Lower lobe of right lung (tissue), 2 donors: ENCODE measurements at regions not wholly inside any gene's neighbourhood (a gene's known extent, or its start where the extent isn't known, plus 50 kb on each side); places are given as distances from the start of the nearest gene placed in this dataset.

Source experiments
- ATAC-seq, 2 donors: fragments of 200-7000 bp; cut with Tn5 transposase; one replicate each; pipeline ENCODE4 v1.9.1; 2020 to 2022; ENCODE audit warnings: mild to moderate bottlenecking in 2 of 2, moderate library complexity in 2 of 2
- DNase-seq: peaks from one replicate; pipeline ENCODE4 v3.0.0-alpha.2; 2020
- H3K27ac ChIP-seq: fragments of 200-600 bp; one replicate; pipeline ENCODE4 v1.8.0; 2022
- H3K27me3 ChIP-seq: fragments of 200-600 bp; one replicate; pipeline ENCODE4 v1.8.0; 2022; ENCODE audit warnings: low read depth
- H3K36me3 ChIP-seq: fragments of 200-600 bp; one replicate; pipeline ENCODE4 v1.8.0; 2022; ENCODE audit warnings: mild to moderate bottlenecking
- H3K4me1 ChIP-seq: fragments of 200-600 bp; one replicate; pipeline ENCODE4 v1.8.0; 2022
- H3K4me3 ChIP-seq: fragments of 200-600 bp; one replicate; pipeline ENCODE4 v1.8.0; 2022; ENCODE audit warnings: mild to moderate bottlenecking
- H3K9me3 ChIP-seq: fragments of 200-600 bp; one replicate; pipeline ENCODE4 v1.8.0; 2022
- CTCF ChIP-seq: fragments of 200-600 bp; IDR thresholded peaks from one replicate; pipeline ENCODE4 v1.8.0; 2022; ENCODE audit warnings: antibody characterized with exemption, mild to moderate bottlenecking
- intact Hi-C: fragments of 100-400 bp; cut with DNase I; formaldehyde crosslinking; loops from one replicate; pipeline ENCODE4 v1.11.0; 2022
- donor health status: DM: no; HTN: yes; CAD: no; lungs with severe emphysema.

- TF ChIP-seq CTCF: no peak
- intact Hi-C loops: no loop called here
- no peak overlapping the region for H3K27ac ChIP-seq
- no peak overlapping the region for H3K4me3 ChIP-seq
- no peak for ATAC-seq
- H3K36me3 ChIP-seq: no peaks in the 10 kb centered on the region
- H3K9me3 ChIP-seq: no peaks in the 10 kb centered on the region
- H3K27me3 ChIP-seq: no peaks in the 10 kb centered on the region
- no peak for DNase-seq
- H3K4me1 ChIP-seq: no peaks in the 10 kb centered on the region
Observed at GRCh38 chr9:81351166-81351565, 338.2 kb downstream of the TLE1 start.

- Histone ChIP-seq H3K9me3 (no peaks in the 10 kb centered on the region), H3K4me3 (no peak overlapping the region), H3K4me1 (no peaks in the 10 kb centered on the region), H3K27me3 (no peaks in the 10 kb centered on the region), H3K27ac (no peak overlapping the region), H3K36me3 (no peaks in the 10 kb centered on the region)
- TF ChIP-seq CTCF: no peak
- DNase-seq: no peak
- intact Hi-C loops: no loop called here
- no peak for ATAC-seq
Observed at GRCh38 chr9:81344366-81344765, 345.0 kb downstream of the TLE1 start.

GRCh38 chr9:81335879-81336421 is 353.4 kb downstream of the TLE1 start:
- Histone ChIP-seq H3K27ac (no peak overlapping the region), H3K4me1 (no peaks in the 10 kb centered on the region)
- intact Hi-C loops: no loop called here

GRCh38 chr9:81321551-81321950 is 367.8 kb downstream of the TLE1 start:
- no peak for ATAC-seq
- no peak overlapping the region for H3K27ac ChIP-seq
- no peaks in the 10 kb centered on the region for H3K4me1 ChIP-seq
- DNase-seq: no peak
- no peaks in the 10 kb centered on the region for H3K36me3 ChIP-seq
- H3K4me3 ChIP-seq: no peak overlapping the region
- peaks cover 13% of the 10 kb centered on the region for H3K9me3 ChIP-seq
- no peak for TF ChIP-seq CTCF
- intact Hi-C loops: no loop called here
- H3K27me3 ChIP-seq: no peaks in the 10 kb centered on the region

More at GRCh38 chr9:81335879-81336421, 353.4 kb downstream of the TLE1 start:
- ATAC-seq (no peak), DNase-seq (no peak)
- no peak overlapping the region for H3K4me3 ChIP-seq
- H3K9me3 ChIP-seq: peaks cover 6% of the 10 kb centered on the region
- no peaks in the 10 kb centered on the region for H3K27me3 ChIP-seq
- H3K36me3 ChIP-seq: no peaks in the 10 kb centered on the region
- no peak for TF ChIP-seq CTCF

- peaks cover 13% of the 10 kb centered on the region for H3K9me3 ChIP-seq
- no peaks in the 10 kb centered on the region for H3K4me1 ChIP-seq
- no peaks in the 10 kb centered on the region for H3K27me3 ChIP-seq
- H3K36me3 ChIP-seq: no peaks in the 10 kb centered on the region
- ATAC-seq (no peak), DNase-seq (no peak)
- no peak overlapping the region for H3K27ac ChIP-seq
- intact Hi-C loops: no loop called here
- no peak overlapping the region for H3K4me3 ChIP-seq
- TF ChIP-seq CTCF: no peak
Observed at GRCh38 chr9:81320909-81321482, 368.4 kb downstream of the TLE1 start.
